ENCODE measurements at regions not wholly inside any gene's neighbourhood (a gene's known extent, or its start where the extent isn't known, plus 50 kb on each side); places are given as distances from the start of the nearest gene placed in this dataset.
A peak's percentile ranks its signal among the peaks of the same experiment; 100 is the strongest.

DNA sequence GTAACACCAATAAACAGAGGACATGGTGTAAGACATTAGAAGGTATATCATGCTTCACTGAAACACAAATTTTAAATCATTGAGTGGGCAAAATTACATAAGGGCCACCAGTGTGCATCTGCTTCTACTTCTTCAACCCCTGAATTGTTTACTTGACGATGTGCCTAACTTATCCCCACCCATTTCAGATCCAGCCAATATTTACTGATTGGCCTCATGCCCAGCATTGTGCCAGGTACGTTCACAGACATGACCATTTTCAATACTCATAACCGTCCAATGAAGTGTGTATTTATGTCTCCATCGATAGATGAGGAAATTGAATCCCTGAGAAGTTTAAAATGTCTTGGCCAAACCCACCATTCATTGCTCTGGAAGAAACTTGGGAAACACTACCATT is 208.3 kb upstream of the MID1 start:
- H3K4me3 ChIP-seq = no peak overlapping the region
- no peak overlapping the region for H3K27ac ChIP-seq
- H3K9me3 ChIP-seq = no peaks in the 10 kb centered on the region
- WGBS, 2 donors (ENCODE audit: low coverage in 1 of 2) = 35 to 42% methylated on average over 4 of the region's 4 CpGs
- no peaks in the 10 kb centered on the region for H3K36me3 ChIP-seq
- H3K4me1 ChIP-seq = peaks cover 0 to 13% (median 0%) of the 10 kb centered on the region in 3 donors
- ATAC-seq = no peak
- no peak for TF ChIP-seq EP300 (IDR thresholded peaks at IDR 0.05)
- TF ChIP-seq, protein P1, sequence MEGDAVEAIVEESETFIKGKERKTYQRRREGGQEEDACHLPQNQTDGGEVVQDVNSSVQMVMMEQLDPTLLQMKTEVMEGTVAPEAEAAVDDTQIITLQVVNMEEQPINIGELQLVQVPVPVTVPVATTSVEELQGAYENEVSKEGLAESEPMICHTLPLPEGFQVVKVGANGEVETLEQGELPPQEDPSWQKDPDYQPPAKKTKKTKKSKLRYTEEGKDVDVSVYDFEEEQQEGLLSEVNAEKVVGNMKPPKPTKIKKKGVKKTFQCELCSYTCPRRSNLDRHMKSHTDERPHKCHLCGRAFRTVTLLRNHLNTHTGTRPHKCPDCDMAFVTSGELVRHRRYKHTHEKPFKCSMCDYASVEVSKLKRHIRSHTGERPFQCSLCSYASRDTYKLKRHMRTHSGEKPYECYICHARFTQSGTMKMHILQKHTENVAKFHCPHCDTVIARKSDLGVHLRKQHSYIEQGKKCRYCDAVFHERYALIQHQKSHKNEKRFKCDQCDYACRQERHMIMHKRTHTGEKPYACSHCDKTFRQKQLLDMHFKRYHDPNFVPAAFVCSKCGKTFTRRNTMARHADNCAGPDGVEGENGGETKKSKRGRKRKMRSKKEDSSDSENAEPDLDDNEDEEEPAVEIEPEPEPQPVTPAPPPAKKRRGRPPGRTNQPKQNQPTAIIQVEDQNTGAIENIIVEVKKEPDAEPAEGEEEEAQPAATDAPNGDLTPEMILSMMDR (IDR thresholded peaks at IDR 0.05) = no peak
- TF ChIP-seq POLR2AphosphoS5 (IDR thresholded peaks at IDR 0.05) = no peak
- no peak for TF ChIP-seq POLR2A (IDR thresholded peaks at IDR 0.05)
- no peaks in the 10 kb centered on the region for H3K27me3 ChIP-seq

- Histone ChIP-seq H3K27ac (peak overlapping the region in 3 of 4 donors; percentile 14 to 66 (median 51)), H3K36me3 (no peaks in the 10 kb centered on the region), H3K4me3 (peak overlapping the region; percentile 43 to 45), H3K27me3 (no peaks in the 10 kb centered on the region), H3K9me3 (no peaks in the 10 kb centered on the region), H3K4me1 (peaks cover 0 to 13% (median 0%) of the 10 kb centered on the region in 3 donors)
- ATAC-seq = no peak
- 19 to 41% methylated on average over 7 to 8 of the region's 8 CpGs for WGBS, 2 donors (ENCODE audit: low coverage in 1 of 2)
- TF ChIP-seq POLR2AphosphoS5 (IDR thresholded peaks at IDR 0.05) (no peak), EP300 (IDR thresholded peaks at IDR 0.05) (no peak), POLR2A (IDR thresholded peaks at IDR 0.05) (no peak)
- TF ChIP-seq, protein P1 (IDR thresholded peaks at IDR 0.05) = no peak
These were observed 211.5 kb upstream of the MID1 start for GRCh38 chrX:10831716-10832502.

GRCh38 chrX:10833299-10834169 is 213.1 kb upstream of the MID1 start:
- Histone ChIP-seq H3K36me3 (no peaks in the 10 kb centered on the region), H3K9me3 (no peaks in the 10 kb centered on the region), H3K27me3 (no peaks in the 10 kb centered on the region), H3K4me1 (peaks cover 0 to 13% (median 0%) of the 10 kb centered on the region in 3 donors), H3K27ac (peak overlapping the region; percentile 20 to 66 (median 40)), H3K4me3 (peak overlapping the region; percentile 43 to 45)
- WGBS, 2 donors (ENCODE audit: low coverage in 1 of 2) = 40% methylated on average over 4 to 7 of the region's 13 CpGs
- TF ChIP-seq, protein P1 (IDR thresholded peaks at IDR 0.05) = no peak
- TF ChIP-seq POLR2A (IDR thresholded peaks at IDR 0.05) (no peak), EP300 (IDR thresholded peaks at IDR 0.05) (no peak), POLR2AphosphoS5 (IDR thresholded peaks at IDR 0.05) (no peak)
- ATAC-seq = peak; percentile 53

- no peak for ATAC-seq
- 36 to 63% methylated on average over 4 of the region's 4 CpGs for WGBS, 2 donors (ENCODE audit: low coverage in 1 of 2)
These were observed 221.2 kb upstream of the MID1 start for GRCh38 chrX:10841579-10841978.

More at GRCh38 chrX:10841579-10841978, 221.2 kb upstream of the MID1 start:
- Histone ChIP-seq H3K4me1 (no peaks in the 10 kb centered on the region), H3K9me3 (no peaks in the 10 kb centered on the region), H3K27me3 (no peaks in the 10 kb centered on the region), H3K36me3 (no peaks in the 10 kb centered on the region), H3K4me3 (no peak overlapping the region), H3K27ac (no peak overlapping the region)
- TF ChIP-seq, protein P1 (IDR thresholded peaks at IDR 0.05) = no peak
- TF ChIP-seq POLR2A (IDR thresholded peaks at IDR 0.05) (no peak), EP300 (IDR thresholded peaks at IDR 0.05) (no peak), POLR2AphosphoS5 (IDR thresholded peaks at IDR 0.05) (no peak)

Measured in gastroesophageal sphincter (tissue), 4 donors.